SK-N-SH treated with all-trans-retinoic acid at 6 μM for 48 hours (cell line): ENCODE measurements at regions not wholly inside any gene's neighbourhood (a gene's known extent, or its start where the extent isn't known, plus 50 kb on each side); places are given as distances from the start of the nearest gene placed in this dataset.

Experiments used
- ARNTL ChIP-seq: fragments of 450-650 bp; formaldehyde crosslinking; IDR thresholded peaks from 2 replicates; pipeline ENCODE4 v1.5.0; 2020; ENCODE audit warnings: low read depth, mild to moderate bottlenecking, moderate library complexity, borderline replicate concordance
- CREB5 ChIP-seq: fragments of 250-450 bp; sonication (Bioruptor Pico); IDR thresholded peaks from 2 replicates; pipeline ENCODE4 v1.5.1; 2020; ENCODE audit warnings: low read depth, mild to moderate bottlenecking, moderate library complexity
- CSRNP3 ChIP-seq: fragments of 250-450 bp; sonication (Bioruptor Pico); IDR thresholded peaks from 2 replicates; pipeline ENCODE4 v1.5.1; 2021; ENCODE audit warnings: mild to moderate bottlenecking, moderate library complexity
- ISL1 ChIP-seq: fragments of 250-450 bp; sonication (Bioruptor Pico); IDR thresholded peaks from 2 replicates; pipeline ENCODE4 v2.1.2; 2022; ENCODE audit warnings: mild to moderate bottlenecking, moderate library complexity
- PATZ1 ChIP-seq: fragments of 250-450 bp; sonication (Bioruptor Pico); IDR thresholded peaks from 2 replicates; pipeline ENCODE4 v1.8.0; 2020; ENCODE audit warnings: mild to moderate bottlenecking, moderate library complexity, borderline replicate concordance
- POU6F1 ChIP-seq: fragments of 250-450 bp; sonication (Bioruptor Pico); IDR thresholded peaks from 2 replicates; pipeline ENCODE4 v1.8.0; 2021; ENCODE audit warnings: low read depth, mild to moderate bottlenecking, moderate library complexity, borderline replicate concordance
- PPARA ChIP-seq: fragments of 250-450 bp; sonication (Bioruptor Pico); IDR thresholded peaks from 2 replicates; pipeline ENCODE4 v1.5.0; 2020; ENCODE audit warnings: mild to moderate bottlenecking, borderline replicate concordance
- TOX ChIP-seq: fragments of 250-450 bp; sonication (Bioruptor Pico); IDR thresholded peaks from 2 replicates; pipeline ENCODE4 v1.8.0; 2021; ENCODE audit warnings: mild to moderate bottlenecking, moderate library complexity, borderline replicate concordance
- ZC3H10 ChIP-seq: fragments of 250-450 bp; sonication (Bioruptor Pico); IDR thresholded peaks from 2 replicates; pipeline ENCODE4 v1.5.1; 2021; ENCODE audit warnings: mild to moderate bottlenecking, moderate library complexity
- ZFP30 ChIP-seq: fragments of 450-650 bp; formaldehyde crosslinking; IDR thresholded peaks from 2 replicates; pipeline ENCODE4 v1.5.0; 2022; ENCODE audit warnings: mild to moderate bottlenecking, moderate library complexity
- ZNF8 ChIP-seq: fragments of 450-650 bp; formaldehyde crosslinking; IDR thresholded peaks from 2 replicates; pipeline ENCODE4 v1.5.0; 2020; ENCODE audit warnings: mild to moderate bottlenecking, moderate library complexity
- TF ChIP-seq, protein P1 (sequence below): fragments of 250-450 bp; sonication (Bioruptor Pico); IDR thresholded peaks from 2 replicates; pipeline ENCODE4 v1.5.0; 2020; ENCODE audit warnings: mild to moderate bottlenecking, moderate library complexity

DNA sequence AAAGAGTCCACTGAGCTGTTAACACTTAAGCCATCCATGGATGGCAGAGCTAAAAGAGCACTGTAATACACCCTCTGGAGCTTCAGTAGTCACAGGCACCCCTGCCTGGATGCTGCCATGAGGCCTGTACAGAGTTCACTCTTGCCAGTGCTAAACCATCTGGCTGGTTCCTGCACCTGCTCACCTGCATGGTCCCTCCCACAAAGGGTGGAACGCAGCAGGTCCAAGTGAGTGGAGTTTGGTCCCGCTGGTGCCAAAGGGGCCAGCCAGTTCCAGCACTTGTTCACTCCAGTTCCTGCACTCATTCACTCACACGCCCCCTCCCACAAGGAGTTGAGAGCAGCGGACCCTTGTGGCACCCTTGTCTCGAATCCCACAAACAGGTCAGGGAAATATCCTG, 503.5 kb downstream of the HACE1 start:
- TF ChIP-seq ZFP30 (CRISPR knock-in tag) = no peak
- TF ChIP-seq POU6F1 = no peak
- no peak for TF ChIP-seq CSRNP3 (CRISPR knock-in tag)
- TF ChIP-seq ZNF8 (CRISPR knock-in tag) = no peak
- TF ChIP-seq ARNTL (CRISPR knock-in tag) = no peak
- TF ChIP-seq TOX (CRISPR knock-in tag) = no peak
- TF ChIP-seq ISL1 (CRISPR knock-in tag) = no peak
- TF ChIP-seq PATZ1 (CRISPR knock-in tag) = no peak
- TF ChIP-seq, protein P1, sequence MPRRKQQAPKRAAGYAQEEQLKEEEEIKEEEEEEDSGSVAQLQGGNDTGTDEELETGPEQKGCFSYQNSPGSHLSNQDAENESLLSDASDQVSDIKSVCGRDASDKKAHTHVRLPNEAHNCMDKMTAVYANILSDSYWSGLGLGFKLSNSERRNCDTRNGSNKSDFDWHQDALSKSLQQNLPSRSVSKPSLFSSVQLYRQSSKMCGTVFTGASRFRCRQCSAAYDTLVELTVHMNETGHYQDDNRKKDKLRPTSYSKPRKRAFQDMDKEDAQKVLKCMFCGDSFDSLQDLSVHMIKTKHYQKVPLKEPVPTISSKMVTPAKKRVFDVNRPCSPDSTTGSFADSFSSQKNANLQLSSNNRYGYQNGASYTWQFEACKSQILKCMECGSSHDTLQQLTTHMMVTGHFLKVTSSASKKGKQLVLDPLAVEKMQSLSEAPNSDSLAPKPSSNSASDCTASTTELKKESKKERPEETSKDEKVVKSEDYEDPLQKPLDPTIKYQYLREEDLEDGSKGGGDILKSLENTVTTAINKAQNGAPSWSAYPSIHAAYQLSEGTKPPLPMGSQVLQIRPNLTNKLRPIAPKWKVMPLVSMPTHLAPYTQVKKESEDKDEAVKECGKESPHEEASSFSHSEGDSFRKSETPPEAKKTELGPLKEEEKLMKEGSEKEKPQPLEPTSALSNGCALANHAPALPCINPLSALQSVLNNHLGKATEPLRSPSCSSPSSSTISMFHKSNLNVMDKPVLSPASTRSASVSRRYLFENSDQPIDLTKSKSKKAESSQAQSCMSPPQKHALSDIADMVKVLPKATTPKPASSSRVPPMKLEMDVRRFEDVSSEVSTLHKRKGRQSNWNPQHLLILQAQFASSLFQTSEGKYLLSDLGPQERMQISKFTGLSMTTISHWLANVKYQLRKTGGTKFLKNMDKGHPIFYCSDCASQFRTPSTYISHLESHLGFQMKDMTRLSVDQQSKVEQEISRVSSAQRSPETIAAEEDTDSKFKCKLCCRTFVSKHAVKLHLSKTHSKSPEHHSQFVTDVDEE = no peak
- no peak for TF ChIP-seq ZC3H10 (CRISPR knock-in tag)
- no peak for TF ChIP-seq PPARA (CRISPR knock-in tag)
- no peak for TF ChIP-seq CREB5 (CRISPR knock-in tag)
